DLD1 (cell line): ENCODE measurements at regions not wholly inside any gene's neighbourhood (a gene's known extent, or its start where the extent isn't known, plus 50 kb on each side); places are given as distances from the start of the nearest gene placed in this dataset.

Source experiments
- in situ Hi-C: cut with HindIII; loops from 2 replicates; pipeline ENCODE4 v1.10.0; 2017; ENCODE audit warnings: low sequenced_read_pairs

DNA sequence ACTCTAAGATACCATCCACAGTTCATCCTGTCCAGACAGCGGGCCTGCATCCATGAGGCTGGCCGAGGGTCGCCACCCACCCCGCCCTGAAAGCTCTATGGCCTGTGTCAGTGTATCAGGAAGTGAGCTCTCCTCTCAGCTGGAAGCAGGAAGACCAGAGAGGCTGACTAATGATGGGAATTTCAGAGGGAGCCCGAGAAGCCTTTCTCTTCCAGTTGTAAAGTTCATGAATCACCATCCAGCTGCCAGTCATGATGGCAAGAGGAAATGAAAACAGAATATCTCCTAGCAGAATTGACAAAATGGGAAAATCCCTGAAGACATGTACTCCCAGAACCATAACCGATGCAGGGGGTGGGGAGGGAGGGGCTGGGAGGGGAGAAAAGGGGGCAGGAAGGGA, 109.6 kb upstream of the RPS6KA2 start:
- in situ Hi-C loops, result loop anchor here (10.0 kb wide), 1 partner anchor 82 kb away; no protein-coding TSS in a partner anchor

DNA sequence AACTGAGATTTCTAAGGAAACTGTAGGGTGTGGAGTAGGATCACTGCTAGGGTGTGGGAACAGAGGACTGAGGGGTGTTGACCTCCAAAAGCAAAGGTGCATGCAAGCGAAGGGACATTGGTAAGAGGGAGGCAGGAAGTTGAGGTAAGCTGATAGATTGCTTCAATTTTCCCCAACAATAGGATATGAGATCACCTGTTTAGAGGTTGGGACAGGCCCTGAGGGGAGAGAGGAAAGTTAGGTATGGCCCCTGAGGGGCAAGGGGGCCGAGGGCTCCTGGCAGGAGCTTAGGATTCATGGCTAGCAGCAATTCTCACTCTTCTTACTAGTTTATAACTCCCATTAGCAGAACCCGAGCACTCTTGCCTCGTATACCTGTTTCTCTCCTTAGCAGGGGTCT, 106.8 kb upstream of the RPS6KA2 start:
- in situ Hi-C loops, result loop anchor here (10.0 kb wide), 1 partner anchor 79 kb away; no protein-coding TSS in a partner anchor

DNA sequence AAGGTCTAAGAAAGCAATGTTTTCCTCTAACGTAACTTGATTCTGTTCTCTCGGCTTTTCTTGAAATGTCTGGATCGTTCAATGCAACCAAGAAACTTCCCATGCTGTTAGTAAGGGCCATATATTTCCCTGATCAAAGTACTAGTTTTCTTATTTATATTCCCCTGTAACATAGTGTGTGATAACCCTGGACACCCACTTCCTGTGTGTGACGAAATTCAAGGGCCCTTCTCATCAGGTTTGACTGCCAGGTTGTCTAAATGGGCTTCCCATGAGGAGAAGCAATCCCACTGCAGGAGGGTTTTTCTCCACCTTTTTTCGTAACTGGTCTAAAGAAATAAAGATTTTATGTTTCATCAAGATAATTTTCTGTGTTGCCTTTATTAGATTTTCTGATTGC, 102.6 kb upstream of the RPS6KA2 start:
- in situ Hi-C loops, result loop anchor here (10.0 kb wide), 1 partner anchor 75 kb away; no protein-coding TSS in a partner anchor

- in situ Hi-C loops, result no loop called here
These were observed 102.0 kb upstream of the RPS6KA2 start for GRCh38 chr6:166728884-166729530.

DNA sequence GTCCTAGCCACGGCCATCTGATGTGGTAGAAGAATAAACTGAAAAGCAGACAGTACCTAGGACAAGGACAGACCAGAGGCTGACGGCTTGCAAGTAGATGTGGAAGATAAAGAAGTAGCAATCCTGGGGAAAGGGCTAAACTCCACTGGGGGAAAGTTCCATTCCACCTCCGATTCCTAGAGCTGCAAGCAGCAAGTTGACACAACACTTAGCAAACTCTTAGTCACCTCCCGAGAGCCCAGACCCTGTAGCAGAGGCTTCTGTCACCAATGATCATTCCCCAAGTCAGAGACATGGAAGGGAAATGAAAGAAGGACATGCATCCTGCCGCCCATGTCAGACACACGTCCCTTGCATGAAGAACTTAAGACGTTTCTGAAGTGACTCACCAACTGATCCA, 99.2 kb upstream of the RPS6KA2 start:
- in situ Hi-C loops, result no loop called here

GRCh38 chr6:166725571-166725970, 98.5 kb upstream of the RPS6KA2 start:
- in situ Hi-C loops, result no loop called here

GRCh38 chr6:166724576-166724975, 97.5 kb upstream of the RPS6KA2 start:
- in situ Hi-C loops, result no loop called here

DNA sequence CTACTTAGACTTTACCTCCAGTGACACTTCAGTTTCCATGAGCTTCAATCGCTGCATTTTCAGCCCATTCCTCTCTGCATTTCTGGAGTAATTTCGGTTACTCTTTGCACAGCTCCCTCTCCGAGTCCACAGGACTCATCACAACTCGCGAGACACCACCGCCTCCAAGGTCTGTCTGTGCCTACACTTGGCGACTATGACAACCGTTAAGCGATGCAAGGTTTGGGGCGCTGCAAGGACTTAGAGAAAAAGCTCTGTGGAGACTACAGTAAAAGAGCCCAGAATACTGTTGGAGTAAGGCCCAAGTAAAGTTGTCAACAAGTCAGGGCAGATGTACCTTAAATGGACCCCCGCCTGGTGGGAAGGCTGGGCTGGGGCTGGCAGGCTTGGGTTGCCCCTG, 95.7 kb upstream of the RPS6KA2 start:
- in situ Hi-C loops, result no loop called here

GRCh38 chr6:166721576-166721975, 94.5 kb upstream of the RPS6KA2 start:
- in situ Hi-C loops, result no loop called here

DNA sequence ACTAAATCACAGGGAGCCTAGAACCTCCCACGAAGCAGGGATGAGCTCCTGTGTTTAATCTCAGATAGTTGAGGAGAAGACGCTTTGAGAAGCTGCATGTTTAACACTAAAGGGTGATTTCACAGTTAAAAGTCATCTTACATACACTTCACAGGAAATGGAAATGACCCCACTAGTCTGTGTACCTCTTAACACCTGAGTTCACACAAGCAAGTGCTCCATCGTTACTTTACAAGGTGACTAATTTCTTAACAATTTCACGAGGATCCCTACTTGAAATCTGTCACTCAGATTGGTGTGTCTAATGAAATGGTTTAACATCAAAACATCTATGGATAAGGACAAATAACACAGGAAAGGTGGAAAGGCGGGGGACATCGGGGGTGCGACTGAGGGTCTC, 93.8 kb upstream of the RPS6KA2 start:
- in situ Hi-C loops, result no loop called here

DNA sequence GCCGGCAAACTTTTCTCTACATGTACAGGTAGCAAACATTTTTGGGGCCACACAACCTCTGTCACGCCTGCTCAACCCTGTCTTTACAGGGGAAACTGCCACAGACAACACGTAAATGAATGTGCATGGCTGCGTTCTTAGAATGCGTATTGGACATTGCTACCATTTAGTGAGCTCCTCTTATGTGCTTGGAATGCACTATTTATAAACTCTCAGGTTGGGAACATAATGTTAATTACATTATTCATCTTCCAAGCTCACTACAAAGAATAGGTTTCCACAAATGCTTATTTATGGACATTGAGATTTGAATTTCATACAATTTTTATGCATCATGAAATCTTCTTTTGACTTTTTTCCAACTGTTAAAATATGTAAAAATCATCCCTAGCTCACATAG, 92.0 kb upstream of the RPS6KA2 start:
- in situ Hi-C loops, result no loop called here

DNA sequence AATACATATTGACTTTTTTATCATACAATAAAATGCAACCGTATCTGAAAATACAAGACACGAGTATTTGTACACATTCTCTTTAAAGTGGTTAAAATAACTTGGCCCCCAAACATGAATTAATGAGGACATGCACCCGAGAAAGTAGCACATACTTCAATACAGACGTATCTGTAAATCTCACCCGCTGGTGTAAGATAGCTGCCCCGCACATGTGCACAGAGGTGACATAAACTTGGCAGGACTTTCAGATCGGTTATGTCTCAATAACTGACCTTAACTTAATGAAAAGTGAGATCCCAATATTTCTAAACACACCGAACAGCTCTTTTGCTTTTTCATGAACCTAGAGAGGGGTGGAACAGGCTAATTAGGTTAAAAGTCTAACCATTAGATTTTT, 91.5 kb upstream of the RPS6KA2 start:
- in situ Hi-C loops, result no loop called here

GRCh38 chr6:166716910-166717617, 90.0 kb upstream of the RPS6KA2 start:
- in situ Hi-C loops, result no loop called here

DNA sequence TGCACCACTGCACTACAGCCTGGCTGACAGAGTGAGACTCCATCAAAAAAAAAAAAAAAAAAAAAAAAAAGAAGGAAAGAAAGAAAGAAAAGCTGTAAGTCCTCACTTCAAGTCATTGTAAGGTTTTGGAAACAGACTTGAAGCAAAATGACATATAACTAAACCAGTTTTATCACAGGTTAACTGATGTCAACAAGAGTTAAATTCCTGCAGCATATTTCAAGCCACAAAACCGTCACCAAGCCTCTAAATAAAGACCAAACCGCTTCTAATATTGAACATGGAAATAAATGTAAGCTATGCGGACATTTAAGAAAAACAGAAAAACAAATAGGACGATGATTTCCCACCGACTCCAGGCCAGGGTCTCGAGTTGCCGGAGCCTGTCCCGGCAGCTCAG, 88.9 kb upstream of the RPS6KA2 start:
- in situ Hi-C loops, result no loop called here

DNA sequence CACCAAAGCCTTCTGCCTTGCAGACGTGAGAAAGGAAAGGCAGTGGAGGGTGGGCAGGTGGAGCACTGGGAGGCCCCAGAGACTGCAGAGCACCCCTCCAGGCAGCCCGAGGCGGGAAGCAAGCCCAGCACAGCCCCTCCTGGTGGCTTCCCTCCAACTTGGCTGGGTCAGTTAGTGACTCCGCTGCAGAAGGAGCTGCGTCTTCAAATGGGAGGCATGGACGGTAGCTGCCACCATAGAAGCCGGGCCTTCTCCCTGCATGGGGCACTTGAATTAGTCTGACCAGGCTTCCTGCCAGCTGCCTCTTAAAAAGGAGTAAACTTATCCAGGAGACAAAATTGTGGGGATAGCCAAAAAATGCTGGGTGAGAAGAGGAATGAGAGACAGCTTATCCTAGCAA, 88.0 kb upstream of the RPS6KA2 start:
- in situ Hi-C loops, result no loop called here

DNA sequence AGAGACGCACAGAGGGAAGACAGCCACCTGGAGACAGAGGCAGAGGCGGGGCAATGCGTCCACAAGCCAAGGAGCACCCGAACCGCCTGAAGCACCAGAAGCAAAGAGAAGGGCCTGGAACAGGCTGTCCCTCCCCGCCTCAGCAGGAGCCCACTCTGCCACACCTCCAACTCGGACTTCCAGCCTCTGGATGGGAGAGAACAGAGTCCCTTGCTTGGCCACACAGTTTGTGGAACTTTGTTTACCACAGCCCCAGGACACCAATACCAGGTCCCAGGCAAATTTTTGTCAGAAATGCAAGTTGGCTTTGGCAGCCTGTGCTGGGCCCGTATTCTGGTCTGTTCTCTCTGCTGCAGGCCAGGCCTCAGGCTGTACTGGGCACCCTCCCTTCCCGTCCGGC, 87.5 kb upstream of the RPS6KA2 start:
- in situ Hi-C loops, result no loop called here

- in situ Hi-C loops, result no loop called here
These were observed 87.1 kb upstream of the RPS6KA2 start for GRCh38 chr6:166714187-166714510.

DNA sequence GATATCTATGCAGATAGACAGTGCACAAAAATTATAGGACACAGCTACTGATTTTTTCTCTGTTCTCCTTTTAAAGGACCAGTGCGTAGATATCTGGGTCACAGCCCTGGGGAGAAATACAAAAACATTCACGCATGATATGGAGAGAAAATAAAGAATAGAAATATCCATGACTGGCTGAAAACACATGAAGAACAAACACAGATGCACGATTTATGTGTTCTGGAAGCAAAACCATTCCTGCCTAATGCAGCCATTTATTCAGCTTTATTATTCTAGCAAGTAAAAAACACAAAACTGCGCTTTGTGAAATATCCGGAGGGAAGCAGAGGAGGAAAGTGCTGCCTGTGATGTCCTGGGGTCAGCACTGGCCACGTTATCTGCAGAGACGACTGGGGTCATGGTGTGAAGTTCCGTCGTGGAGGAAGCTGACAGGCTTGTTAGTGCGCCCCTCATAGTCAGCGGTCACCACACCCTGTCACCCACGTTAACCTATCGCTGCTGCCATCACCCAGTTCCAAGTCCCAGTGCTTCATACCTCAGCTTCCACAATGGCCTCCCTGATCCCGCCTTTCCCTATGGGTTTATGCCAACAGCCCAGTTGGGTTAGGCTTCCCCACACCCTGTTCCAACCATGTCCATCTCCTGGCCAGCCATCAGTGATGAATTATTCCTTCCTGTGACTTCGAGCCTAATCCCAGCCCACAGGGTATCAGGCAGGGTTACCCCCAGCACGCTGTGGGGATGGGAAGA, 86.6 kb upstream of the RPS6KA2 start:
- in situ Hi-C loops, result no loop called here

GRCh38 chr6:166712286-166713228, 85.5 kb upstream of the RPS6KA2 start:
- in situ Hi-C loops, result no loop called here

DNA sequence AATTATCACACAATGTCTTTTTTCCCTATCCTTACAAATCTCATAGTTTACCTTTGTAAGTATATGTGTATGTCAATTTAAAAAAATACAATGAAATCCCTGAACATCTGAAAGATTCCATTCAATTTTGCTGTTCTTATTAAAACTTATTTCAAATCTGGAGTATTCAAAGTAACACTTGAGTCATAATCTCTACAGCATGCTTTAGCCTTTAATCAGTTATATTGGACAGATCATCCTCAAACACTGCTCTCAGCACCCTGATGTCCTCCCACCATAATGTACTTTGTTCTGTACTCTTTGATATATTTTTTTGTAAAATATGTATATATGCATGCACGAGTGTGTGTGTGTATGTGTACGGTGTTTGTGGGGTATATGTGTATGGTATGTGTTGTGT, 83.0 kb upstream of the RPS6KA2 start:
- in situ Hi-C loops, result no loop called here

DNA sequence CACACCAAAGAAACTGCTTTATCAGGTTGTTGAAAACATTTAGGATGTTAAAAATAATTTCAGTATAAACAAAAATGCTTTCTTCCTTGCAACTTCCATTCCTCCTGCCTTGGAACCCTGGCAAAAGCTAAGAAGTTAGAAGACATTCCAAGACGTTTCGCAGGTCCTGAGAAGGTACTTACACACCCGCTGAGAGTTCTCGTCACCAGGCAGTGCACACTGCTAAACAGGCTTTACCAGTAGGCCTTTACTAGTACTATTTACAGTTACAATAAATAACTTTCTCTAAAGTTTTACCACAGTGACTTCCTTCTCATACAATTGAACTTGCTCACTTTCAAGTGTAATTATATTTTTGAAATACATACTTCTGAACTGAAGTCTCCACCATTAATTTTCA, 81.4 kb upstream of the RPS6KA2 start:
- in situ Hi-C loops, result no loop called here
